ENCODE measurements at regions not wholly inside any gene's neighbourhood (a gene's known extent, or its start where the extent isn't known, plus 50 kb on each side); places are given as distances from the start of the nearest gene placed in this dataset.

GRCh38 chr1:61531716-61532115 is 193.2 kb downstream of the TM2D1 start:
- no peak for DNase-seq (ENCODE audit: low read depth, low spot score)
- no peaks in the 10 kb centered on the region for H3K9me3 ChIP-seq (ENCODE audit: control insufficient read depth, insufficient read depth, low read length)
- TF ChIP-seq, protein P1, sequence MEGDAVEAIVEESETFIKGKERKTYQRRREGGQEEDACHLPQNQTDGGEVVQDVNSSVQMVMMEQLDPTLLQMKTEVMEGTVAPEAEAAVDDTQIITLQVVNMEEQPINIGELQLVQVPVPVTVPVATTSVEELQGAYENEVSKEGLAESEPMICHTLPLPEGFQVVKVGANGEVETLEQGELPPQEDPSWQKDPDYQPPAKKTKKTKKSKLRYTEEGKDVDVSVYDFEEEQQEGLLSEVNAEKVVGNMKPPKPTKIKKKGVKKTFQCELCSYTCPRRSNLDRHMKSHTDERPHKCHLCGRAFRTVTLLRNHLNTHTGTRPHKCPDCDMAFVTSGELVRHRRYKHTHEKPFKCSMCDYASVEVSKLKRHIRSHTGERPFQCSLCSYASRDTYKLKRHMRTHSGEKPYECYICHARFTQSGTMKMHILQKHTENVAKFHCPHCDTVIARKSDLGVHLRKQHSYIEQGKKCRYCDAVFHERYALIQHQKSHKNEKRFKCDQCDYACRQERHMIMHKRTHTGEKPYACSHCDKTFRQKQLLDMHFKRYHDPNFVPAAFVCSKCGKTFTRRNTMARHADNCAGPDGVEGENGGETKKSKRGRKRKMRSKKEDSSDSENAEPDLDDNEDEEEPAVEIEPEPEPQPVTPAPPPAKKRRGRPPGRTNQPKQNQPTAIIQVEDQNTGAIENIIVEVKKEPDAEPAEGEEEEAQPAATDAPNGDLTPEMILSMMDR (IDR thresholded peaks at IDR 0.05; ENCODE audit: low read depth, low read length) = no peak
- ChIA-PET POLR2A (no interaction called here), CTCF (interaction anchor here (0.6 kb wide), 1 partner anchor 98 kb away, joined by 3 read pairs; no protein-coding TSS in a partner anchor)
- H3K4me3 ChIP-seq (ENCODE audit: low read depth, low read length) = no peak overlapping the region
- no peak overlapping the region for H3K27ac ChIP-seq (ENCODE audit: low read depth, low read length)
- H3K27me3 ChIP-seq (ENCODE audit: control insufficient read depth, insufficient read depth, low read length) = no peaks in the 10 kb centered on the region

DNA sequence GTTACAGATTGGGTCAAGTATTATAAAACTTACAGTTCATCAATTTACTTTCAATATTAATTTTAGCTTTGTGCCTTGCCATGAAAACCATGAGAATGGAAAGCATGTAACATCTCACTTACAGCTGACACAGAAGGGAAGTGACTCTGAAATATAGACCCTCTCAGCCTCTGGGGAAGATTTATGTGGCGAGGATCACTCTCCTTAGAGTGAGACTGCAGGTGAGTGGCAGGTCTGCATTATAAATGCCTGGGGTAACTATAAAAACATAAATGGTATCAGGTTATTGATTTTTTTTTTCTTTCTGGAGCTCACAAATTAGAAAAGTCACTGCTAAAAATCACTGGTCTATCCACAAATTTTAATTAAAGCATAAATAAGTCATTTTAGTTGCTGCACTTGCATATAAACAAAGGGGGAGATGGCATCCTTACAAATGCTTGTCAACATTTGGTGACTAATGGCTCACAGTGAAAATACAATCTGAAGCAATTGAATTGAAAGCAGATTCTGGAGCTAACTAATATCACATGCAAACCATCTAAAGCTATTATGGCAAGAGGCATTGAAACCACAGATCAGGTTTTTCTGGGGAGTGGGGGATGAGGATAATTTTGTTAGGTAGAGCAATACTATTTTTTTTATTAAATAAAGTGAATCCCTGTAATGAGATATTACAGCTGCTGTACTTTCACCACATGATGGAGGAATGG is 200.9 kb downstream of the TM2D1 start:
- TF ChIP-seq, protein P1 (IDR thresholded peaks at IDR 0.05; ENCODE audit: low read depth, low read length) = no peak
- H3K4me3 ChIP-seq (ENCODE audit: low read depth, low read length) = no peak overlapping the region
- H3K9me3 ChIP-seq (ENCODE audit: control insufficient read depth, insufficient read depth, low read length) = no peaks in the 10 kb centered on the region
- ChIA-PET POLR2A (no interaction called here), CTCF (no interaction called here)
- H3K27ac ChIP-seq (ENCODE audit: low read depth, low read length) = no peak overlapping the region
- H3K27me3 ChIP-seq (ENCODE audit: control insufficient read depth, insufficient read depth, low read length) = no peaks in the 10 kb centered on the region
- no peak for DNase-seq (ENCODE audit: low read depth, low spot score)

DNA sequence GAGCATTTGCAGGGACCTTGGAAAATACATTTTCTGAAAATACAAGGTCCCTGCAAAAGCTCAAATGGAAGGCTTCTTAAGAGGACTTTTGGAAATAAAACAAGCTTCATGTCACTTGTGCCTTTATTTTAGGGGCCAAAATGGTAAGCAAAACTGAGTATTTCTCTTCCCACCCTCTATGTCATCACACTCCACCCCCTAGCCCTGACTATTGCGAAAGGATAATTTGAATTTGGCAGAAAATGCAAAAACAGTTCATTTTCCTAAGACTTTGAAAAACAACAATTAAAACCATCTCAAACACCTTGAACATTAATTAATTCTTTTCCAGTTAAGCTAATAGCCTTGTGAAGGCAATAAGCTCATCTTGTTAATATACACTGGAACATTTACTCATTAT is 201.7 kb downstream of the TM2D1 start:
- TF ChIP-seq, protein P1 (IDR thresholded peaks at IDR 0.05; ENCODE audit: low read depth, low read length) = no peak
- POLR2A ChIA-PET = no interaction called here
- no peak overlapping the region for H3K27ac ChIP-seq (ENCODE audit: low read depth, low read length)
- H3K4me3 ChIP-seq (ENCODE audit: low read depth, low read length) = no peak overlapping the region
- H3K9me3 ChIP-seq (ENCODE audit: control insufficient read depth, insufficient read depth, low read length) = no peaks in the 10 kb centered on the region
- no peak for DNase-seq (ENCODE audit: low read depth, low spot score)
- CTCF ChIA-PET = no interaction called here
- no peaks in the 10 kb centered on the region for H3K27me3 ChIP-seq (ENCODE audit: control insufficient read depth, insufficient read depth, low read length)

DNA sequence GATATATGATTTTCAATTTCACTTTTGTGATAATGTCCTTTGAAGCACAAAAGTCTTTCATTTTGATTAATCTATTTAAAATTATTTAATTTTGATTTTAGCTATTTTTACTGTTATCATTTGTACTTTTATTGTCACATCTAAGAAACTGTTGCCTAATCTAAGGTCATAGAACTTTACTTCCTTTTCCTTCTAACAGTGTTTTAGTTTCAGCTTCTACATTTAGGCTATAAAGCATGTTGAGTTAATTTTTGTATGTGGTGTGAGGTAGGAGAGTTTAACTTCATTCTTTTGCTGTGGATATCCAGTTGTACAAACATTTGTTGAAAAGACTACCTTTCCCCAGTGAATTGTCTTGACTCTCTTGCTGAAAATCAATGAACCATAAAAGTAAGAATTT is 204.5 kb downstream of the TM2D1 start:
- H3K4me3 ChIP-seq (ENCODE audit: low read depth, low read length) = no peak overlapping the region
- TF ChIP-seq, protein P1 (IDR thresholded peaks at IDR 0.05; ENCODE audit: low read depth, low read length) = no peak

DNA sequence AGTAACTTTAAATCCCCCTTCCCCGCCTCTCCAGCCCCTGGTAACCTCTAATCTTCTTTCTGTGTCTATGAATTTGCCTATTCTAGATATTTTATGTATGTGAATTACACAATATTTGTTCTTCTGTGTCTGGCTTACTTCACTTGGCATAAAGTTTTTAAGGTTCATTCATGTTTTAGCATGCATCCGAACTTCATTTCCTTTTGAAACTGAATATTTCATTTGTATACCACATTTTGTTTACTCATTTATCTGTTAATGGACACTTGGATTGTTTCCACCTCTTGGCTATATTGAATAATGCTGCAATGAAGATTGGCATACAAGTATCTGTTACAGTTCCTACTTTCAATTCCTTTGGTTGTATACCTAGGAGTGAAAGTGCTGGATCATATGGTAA is 205.3 kb downstream of the TM2D1 start:
- Histone ChIP-seq H3K27me3 (ENCODE audit: control insufficient read depth, insufficient read depth, low read length) (no peaks in the 10 kb centered on the region), H3K27ac (ENCODE audit: low read depth, low read length) (no peak overlapping the region), H3K4me3 (ENCODE audit: low read depth, low read length) (no peak overlapping the region), H3K9me3 (ENCODE audit: control insufficient read depth, insufficient read depth, low read length) (no peaks in the 10 kb centered on the region)
- TF ChIP-seq, protein P1 (IDR thresholded peaks at IDR 0.05; ENCODE audit: low read depth, low read length) = no peak
- CTCF ChIA-PET = no interaction called here
- POLR2A ChIA-PET = no interaction called here
- no peak for DNase-seq (ENCODE audit: low read depth, low spot score)

More for the DNA sequence above, 204.5 kb downstream of the TM2D1 start:
- CTCF ChIA-PET = no interaction called here
- POLR2A ChIA-PET = no interaction called here
- H3K9me3 ChIP-seq (ENCODE audit: control insufficient read depth, insufficient read depth, low read length) = no peaks in the 10 kb centered on the region
- H3K27me3 ChIP-seq (ENCODE audit: control insufficient read depth, insufficient read depth, low read length) = no peaks in the 10 kb centered on the region
- H3K27ac ChIP-seq (ENCODE audit: low read depth, low read length) = no peak overlapping the region
- DNase-seq (ENCODE audit: low read depth, low spot score) = no peak
